ENCODE measurements at regions not wholly inside any gene's neighbourhood (a gene's known extent, or its start where the extent isn't known, plus 50 kb on each side); places are given as distances from the start of the nearest gene placed in this dataset.
"Not testable (repeated sequence)": the region's sequence is repeated elsewhere in the genome, so short reads cannot be mapped to it uniquely, and the experiment has no call there.

DNA sequence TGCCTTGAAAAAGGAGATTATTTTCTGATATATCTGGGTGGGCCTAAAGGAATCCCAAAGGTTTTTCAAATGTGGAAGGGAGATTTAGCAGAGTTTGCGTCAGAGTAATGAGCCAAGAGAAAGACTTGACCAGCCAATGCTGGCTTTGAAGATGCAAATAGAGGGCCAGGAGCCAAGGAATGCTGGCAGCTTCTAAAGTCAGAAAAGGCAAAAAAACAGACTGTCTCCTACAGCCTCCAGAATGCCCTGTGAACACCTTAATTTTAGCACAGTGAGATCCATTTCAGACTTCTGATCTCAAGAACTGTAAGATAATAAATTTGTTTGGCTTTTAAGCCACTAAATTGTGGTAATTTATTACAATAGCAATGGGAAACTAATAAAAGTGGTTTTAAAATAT, 122.6 kb upstream of the FREM1 start:
- no peak for DNase-seq

GRCh38 chr9:15021146-15021545, 110.9 kb upstream of the FREM1 start:
- no peak for DNase-seq

DNA sequence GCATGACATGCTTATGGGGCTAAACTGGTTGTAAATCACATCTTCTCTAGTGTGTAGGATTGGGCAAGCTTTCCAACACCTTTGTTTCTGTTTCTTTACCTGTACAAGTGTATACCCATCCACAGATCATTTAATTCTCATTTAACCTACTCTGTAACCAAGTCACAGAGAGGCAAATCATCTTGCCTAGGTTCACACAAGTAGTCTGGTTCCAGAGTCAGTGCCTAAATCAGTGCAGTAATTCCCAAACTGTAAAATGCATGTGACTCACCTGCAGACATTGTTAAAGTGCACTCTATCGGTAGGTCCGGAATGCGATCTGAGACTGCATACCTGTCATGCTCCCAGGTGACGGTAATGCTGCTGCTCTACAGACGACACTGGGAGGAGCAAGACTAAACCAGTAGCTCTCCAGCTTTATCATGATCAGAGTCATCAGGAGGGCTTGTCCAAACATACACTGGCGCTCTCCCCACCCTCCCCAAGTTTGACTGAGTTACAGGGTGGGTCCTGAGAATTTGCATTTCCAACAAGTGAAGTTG, 107.9 kb upstream of the FREM1 start:
- no peak for DNase-seq

- no peak for DNase-seq
Observed at GRCh38 chr9:15010581-15010980, 100.4 kb upstream of the FREM1 start.

GRCh38 chr9:15007698-15008097, 97.5 kb upstream of the FREM1 start:
- no peak for DNase-seq

DNA sequence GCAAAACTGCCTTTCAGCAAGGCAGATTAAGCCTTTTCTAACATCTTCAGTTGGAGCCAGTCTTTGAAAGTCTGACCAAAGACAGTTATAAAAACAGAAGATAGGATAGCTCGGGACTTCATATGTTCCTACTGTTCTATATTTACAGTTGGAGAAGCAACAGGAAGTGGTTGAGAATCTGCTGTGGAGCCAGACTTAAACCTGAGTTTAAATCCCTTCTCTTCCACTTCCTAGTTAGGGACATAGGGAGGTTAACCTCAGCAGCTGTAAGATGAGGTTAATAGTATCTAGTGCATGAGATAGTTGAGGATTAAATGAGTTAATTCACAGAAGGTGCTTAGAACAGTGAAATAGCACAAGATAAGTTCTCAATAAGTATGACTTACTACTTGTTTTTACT, 84.5 kb upstream of the FREM1 start:
- DNase-seq, result no peak

DNA sequence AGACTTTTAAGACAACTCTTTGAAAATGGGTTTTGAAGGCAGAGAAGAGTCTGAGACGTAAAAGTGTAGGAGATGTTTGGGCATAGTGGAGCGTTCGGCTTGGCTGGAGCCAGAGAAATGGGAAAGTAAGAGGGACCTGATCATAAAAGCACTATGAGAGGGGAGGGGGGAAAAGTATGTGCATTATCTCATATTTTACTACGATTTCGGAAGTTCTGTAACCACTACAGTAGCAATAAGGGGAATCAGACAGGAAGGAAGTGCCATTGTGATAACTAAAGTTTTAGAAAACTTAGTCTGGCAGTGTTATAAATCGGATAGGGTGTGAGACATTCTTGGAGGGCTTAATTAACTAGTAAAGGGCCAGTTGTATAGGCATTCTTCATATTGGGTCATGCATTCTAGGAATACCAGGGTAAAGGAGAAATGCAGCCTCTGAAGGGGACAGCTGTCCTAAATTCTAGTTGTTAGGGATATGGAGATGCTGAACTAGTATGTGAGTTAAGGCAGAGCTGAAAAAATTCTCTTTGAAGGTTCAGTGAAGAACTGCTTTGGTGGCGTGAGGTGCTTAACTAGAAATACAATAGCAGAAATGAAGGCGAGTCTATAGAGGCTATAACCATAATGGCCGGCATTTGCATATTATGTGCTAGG, 83.8 kb upstream of the FREM1 start:
- DNase-seq, result no peak

- peak; percentile 83 for DNase-seq
Observed at GRCh38 chr9:14993061-14993800, 83.0 kb upstream of the FREM1 start.

DNA sequence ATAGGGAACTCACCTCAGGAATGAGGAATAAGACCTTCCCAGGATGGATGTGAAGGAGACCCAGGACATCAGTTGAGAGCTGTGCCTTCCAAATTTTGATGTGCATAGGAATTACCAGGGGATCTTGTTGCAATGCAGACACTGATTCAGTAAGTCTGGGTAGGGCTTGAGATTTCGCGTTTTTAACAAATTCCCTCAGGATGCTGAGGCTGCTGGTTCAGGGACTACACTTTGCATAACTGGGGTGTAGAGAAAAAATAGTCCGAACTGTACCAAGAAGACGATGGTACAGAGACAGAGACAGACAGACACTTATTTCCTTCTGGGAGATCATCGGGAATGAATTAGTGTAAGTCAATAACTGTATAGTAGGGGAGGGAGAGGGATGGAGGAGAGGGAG, 82.3 kb upstream of the FREM1 start:
- DNase-seq, result no peak

- DNase-seq, result no peak
Observed at GRCh38 chr9:14992081-14992480, 81.9 kb upstream of the FREM1 start.

GRCh38 chr9:14990647-14991046, 80.4 kb upstream of the FREM1 start:
- DNase-seq, result not testable (repeated sequence)

DNA sequence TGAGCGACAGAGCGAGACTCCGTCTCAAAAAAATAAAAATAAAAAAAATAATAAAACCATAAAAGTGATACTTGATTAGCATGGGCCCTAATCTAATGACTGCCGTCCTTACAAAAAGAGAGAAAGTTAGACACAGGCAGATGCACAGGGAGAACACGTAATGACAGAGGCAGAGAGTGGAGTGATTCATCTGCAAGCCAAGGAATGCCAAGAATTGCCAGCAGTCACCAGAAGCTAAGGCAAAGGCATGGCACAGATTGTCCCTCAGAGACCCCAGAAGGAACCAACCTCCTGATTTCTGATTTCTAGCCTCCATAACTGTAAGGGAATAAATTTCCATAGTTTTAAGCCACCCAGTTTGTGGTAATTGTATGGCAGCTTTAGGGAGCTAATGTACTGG, 79.6 kb upstream of the FREM1 start:
- no peak for DNase-seq

DNA sequence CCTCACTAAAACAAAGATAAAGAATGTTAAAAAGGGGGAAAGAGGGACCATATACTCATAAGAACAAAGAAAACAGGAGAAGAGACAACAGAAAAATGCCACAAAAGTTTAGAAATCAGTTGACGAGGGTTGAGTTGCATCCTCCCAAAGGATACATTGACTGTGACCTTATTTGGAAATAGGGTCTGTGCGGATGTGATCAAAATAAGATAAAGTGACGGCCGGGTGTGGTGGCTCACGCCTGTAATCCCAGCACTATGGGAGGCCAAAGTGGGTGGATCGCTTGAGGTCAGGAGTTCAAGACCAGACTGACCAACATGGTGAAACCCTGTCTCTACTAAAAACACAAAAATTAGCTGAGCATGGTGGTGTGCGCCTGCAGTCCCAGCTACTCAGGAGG, 79.1 kb upstream of the FREM1 start:
- not testable (repeated sequence) for DNase-seq

DNA sequence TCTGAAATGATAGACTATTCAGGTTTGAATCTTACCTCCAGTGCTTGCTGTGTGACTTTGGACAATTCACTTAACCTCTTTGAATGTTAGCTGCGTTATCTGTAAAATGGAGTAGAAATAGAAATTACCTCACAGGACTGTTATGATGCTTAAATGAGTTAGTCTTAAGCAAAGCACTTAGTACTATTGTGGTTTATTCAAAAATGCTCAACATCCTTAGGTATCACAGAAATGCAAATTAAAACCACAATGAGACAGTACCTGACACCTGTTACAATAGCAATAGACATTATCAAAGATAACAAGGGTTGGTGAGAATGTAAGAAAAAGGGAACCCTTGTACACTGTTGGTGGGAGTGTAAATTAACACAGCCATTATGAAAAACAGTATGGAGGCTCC, 77.6 kb upstream of the FREM1 start:
- DNase-seq, result no peak

- DNase-seq, result no peak
Observed at GRCh38 chr9:14985419-14985818, 75.2 kb upstream of the FREM1 start.

GRCh38 chr9:14983599-14983998, 73.4 kb upstream of the FREM1 start:
- no peak for DNase-seq

DNA sequence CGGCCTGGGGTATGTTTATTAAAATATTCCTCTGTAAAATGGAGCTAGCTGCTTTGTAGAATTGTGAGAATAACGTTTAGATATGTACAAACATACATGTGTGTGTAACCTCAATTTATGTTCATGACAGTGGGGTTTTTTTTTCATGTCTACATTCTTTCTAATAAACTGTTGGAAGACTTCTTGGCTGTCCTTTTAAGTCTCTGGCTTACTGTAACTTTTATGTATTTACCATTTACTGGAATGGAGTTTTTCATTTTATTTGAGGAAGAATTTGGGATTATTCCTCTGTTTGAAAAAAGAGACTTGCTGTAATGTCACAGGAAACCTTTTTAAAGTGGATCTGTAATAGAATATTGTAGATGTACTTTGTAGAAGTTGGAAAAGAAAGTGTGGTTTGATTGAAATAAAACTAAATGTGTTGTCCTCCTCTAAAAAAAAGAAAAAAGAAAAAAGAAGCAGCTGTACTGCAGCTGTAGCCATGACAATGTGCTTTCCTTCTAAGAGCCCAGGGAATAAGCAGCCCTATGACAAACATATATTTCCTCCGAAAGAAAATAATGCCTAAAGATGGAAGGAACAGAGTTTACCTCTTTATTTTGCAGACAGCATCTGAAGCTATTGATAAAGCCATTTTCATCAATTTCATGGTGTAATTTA, 71.2 kb upstream of the FREM1 start:
- no peak for DNase-seq

DNA sequence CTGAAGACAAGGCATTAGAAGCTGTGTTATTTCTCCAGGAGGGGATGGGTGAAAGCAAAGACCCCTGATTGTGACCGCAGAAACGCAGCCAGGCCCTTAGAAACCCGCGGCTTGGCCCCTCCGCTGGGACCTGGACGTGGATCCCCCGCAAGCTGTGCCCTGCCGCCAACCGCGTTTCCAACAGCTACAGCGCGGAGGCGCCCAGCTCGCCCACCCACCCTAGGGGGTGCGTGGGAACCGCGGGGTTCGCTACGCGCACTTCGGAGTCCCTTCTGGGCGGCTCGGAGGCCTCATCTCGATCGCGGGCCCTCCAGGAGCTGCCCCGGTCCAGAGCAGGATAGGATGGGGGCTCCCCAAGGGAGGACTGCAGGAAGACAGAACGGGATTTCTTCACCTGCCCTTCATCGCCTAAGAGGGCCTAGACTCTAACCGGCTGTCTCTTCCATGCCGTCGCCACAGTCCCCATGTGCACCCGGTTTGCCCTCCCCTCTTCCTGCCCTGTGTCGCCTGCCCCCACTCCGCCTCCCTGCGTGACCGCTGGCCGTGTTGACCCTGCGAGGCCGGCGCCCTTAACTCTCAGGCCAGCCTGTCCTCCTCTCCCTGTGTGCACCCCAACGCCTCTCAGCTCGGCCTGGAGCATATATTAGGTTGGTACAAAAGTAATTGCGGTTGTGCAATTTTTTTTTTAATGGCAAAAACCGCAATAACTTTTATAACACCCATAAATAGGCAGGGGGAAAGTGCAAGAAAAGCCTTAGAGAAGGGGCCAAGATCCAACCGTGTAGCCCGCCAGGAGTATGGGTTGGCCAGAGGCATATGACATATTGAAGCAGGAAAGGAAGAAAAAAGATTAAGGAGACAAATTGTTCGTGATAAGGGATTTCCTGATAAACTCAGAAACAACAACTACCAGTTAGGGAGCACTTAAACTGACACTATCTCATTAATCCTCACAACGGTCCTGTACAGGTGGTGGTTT, 68.1 kb upstream of the FREM1 start:
- no peak for DNase-seq

- DNase-seq, result no peak
Observed at GRCh38 chr9:14967450-14968321, 57.5 kb upstream of the FREM1 start.

DNA sequence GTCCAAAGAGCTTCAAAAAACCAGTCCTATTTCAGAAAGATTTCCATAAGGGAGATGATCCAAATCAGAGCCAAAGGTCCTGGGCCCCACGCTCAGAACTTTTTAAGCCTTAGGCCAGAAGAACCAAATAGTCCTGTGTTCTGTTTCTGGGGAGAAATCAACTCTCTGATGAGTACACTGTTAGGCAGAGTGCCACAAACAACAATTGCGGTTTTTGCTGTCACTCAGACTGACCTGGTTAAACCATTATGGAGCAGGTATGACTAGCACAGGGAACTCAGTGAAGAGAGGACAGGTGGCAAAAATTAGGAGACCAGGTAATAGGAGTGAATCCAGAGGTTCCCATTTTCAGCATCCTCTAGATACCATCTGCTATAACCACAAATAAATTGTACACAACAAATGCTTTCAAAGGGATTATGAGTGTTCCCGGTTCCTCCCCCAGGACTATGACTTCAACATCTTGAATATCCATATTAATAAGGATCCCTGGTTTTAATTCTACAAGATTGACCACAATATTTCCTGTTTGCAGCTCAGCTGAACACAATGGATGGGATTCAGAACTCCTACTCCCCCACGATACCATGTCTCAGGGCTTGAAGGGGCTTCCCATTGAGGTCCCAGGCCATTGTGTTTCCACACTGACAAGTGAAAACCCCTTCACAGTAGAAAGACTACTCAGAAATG, 52.1 kb upstream of the FREM1 start:
- no peak for DNase-seq

Measured in activated effector memory CD4-positive, alpha-beta T cell treated with anti-CD3 and anti-CD28 coated beads, Interleukin-2, amount 50 U/mL, for 16 hours (primary cell).